SU-DHL-6 (cell line): ENCODE measurements at regions not wholly inside any gene's neighbourhood (a gene's known extent, or its start where the extent isn't known, plus 50 kb on each side); places are given as distances from the start of the nearest gene placed in this dataset.
"Not testable (repeated sequence)": the region's sequence is repeated elsewhere in the genome, so short reads cannot be mapped to it uniquely, and the experiment has no call there.

Experiments used
- H2AFZ ChIP-seq: fragments of 200-600 bp; sonication (generic); 2 replicates; pipeline ENCODE4 v1.6.1; 2014; ENCODE audit warnings: low read depth, mild to moderate bottlenecking, moderate library complexity, mixed read lengths, antibody characterized with exemption, low read length; ENCODE audit not compliant: severe bottlenecking
- H3F3A ChIP-seq: fragments of 200-600 bp; shearing (Covaris generic); 2 replicates; pipeline ENCODE4 v1.6.0; 2016; ENCODE audit warnings: antibody characterized with exemption, mild to moderate bottlenecking; ENCODE audit not compliant: insufficient read depth
- H3K27ac ChIP-seq: fragments of 200-600 bp; sonication (generic); 2 replicates; pipeline ENCODE4 v1.5.1; 2016; ENCODE audit warnings: low read depth, mild to moderate bottlenecking, low read length, moderate library complexity, mixed read lengths
- H3K27me3 ChIP-seq: fragments of 200-600 bp; sonication (generic), shearing (Covaris generic); 2 replicates; pipeline ENCODE4 v1.6.0; 2014; ENCODE audit warnings: mild to moderate bottlenecking, low read length
- H3K36me3 ChIP-seq: fragments of 200-600 bp; sonication (generic); 2 replicates; pipeline ENCODE4 v1.6.1; 2014; ENCODE audit warnings: mild to moderate bottlenecking, low read length, mixed read lengths
- H3K4me2 ChIP-seq: fragments of 300-600, 200-600 bp; shearing (Covaris generic), sonication (generic); 2 replicates; pipeline ENCODE4 v1.6.0; 2014; ENCODE audit warnings: low read length, low read depth, mild to moderate bottlenecking; ENCODE audit not compliant: poor library complexity, severe bottlenecking
- H3K4me3 ChIP-seq: fragments of 200-600 bp; sonication (generic); 2 replicates; pipeline ENCODE4 v1.5.1; 2014; ENCODE audit warnings: antibody characterized with exemption, low read length, mild to moderate bottlenecking, mixed read lengths; ENCODE audit not compliant: insufficient read depth, poor library complexity, severe bottlenecking
- H3K79me2 ChIP-seq: fragments of 200-600 bp; sonication (generic); 2 replicates; pipeline ENCODE4 v1.6.1; 2014; ENCODE audit warnings: mild to moderate bottlenecking, low read length, moderate library complexity; ENCODE audit not compliant: insufficient read depth
- H3K9ac ChIP-seq: fragments of 200-600 bp; sonication (generic); 2 replicates; pipeline ENCODE4 v1.7.0; 2014; ENCODE audit warnings: mild to moderate bottlenecking, low read length
- H3K9me2 ChIP-seq: fragments of 200-600 bp; sonication (generic); replicated peaks from 2 replicates; pipeline ENCODE4 v1.6.1; 2014; ENCODE audit warnings: low read length; ENCODE audit not compliant: insufficient read depth
- H3K9me3 ChIP-seq: fragments of 200-600 bp; sonication (generic); 2 replicates; pipeline ENCODE4 v1.6.1; 2014; ENCODE audit warnings: low read length, mixed read lengths; ENCODE audit not compliant: insufficient read depth
- H4K20me1 ChIP-seq: fragments of 200-600 bp; sonication (generic); 2 replicates; pipeline ENCODE4 v1.6.1; 2014; ENCODE audit warnings: low read depth, mild to moderate bottlenecking, antibody characterized with exemption, low read length, moderate library complexity, mixed read lengths
- CTCF ChIP-seq: fragments of 200-600 bp; sonication (generic); IDR thresholded peaks from one replicate; pipeline ENCODE4 v1.5.1; 2017; ENCODE audit warnings: antibody characterized with exemption, mild to moderate bottlenecking, low read length, moderate library complexity; ENCODE audit not compliant: insufficient read depth, poor library complexity, severe bottlenecking
- EZH2phosphoT487 ChIP-seq: fragments of 200-600 bp; sonication (generic), shearing (Covaris generic); conservative IDR thresholded peaks from 2 replicates; pipeline ENCODE4 v1.6.1; 2018; ENCODE audit warnings: mild to moderate bottlenecking, antibody characterized with exemption, low read length, moderate library complexity, mixed read lengths

- TF ChIP-seq CTCF (no peak), EZH2phosphoT487 (no peak)
- Histone ChIP-seq H3K79me2 (no peaks in the 10 kb centered on the region), H3K4me2 (no peak overlapping the region)
These were observed 455.5 kb downstream of the PLPP3 start for GRCh38 chr1:56123826-56124225.

GRCh38 chr1:56123421-56123820, 455.9 kb downstream of the PLPP3 start:
- Histone ChIP-seq H3K4me2 (no peak overlapping the region), H3K79me2 (no peaks in the 10 kb centered on the region), H3K9me2 (no peaks in the 10 kb centered on the region)

More at GRCh38 chr1:56123826-56124225, 455.5 kb downstream of the PLPP3 start:
- Histone ChIP-seq H3K9ac (no peak overlapping the region), H3K36me3 (no peaks in the 10 kb centered on the region), H3F3A (no peaks in the 10 kb centered on the region), H4K20me1 (no peaks in the 10 kb centered on the region), H3K9me2 (no peaks in the 10 kb centered on the region), H3K27ac (no peak overlapping the region), H3K4me3 (no peak overlapping the region), H3K27me3 (no peaks in the 10 kb centered on the region), H2AFZ (no peak overlapping the region), H3K9me3 (no peaks in the 10 kb centered on the region)

GRCh38 chr1:56120021-56120420, 459.3 kb downstream of the PLPP3 start:
- H3K27me3 ChIP-seq = no peaks in the 10 kb centered on the region
- H3K36me3 ChIP-seq = no peaks in the 10 kb centered on the region
- H3K9ac ChIP-seq = no peak overlapping the region
- no peak overlapping the region for H3K4me3 ChIP-seq
- H3K9me3 ChIP-seq = no peaks in the 10 kb centered on the region
- H3K27ac ChIP-seq = no peak overlapping the region
- no peak overlapping the region for H3K4me2 ChIP-seq
- H3K79me2 ChIP-seq = no peaks in the 10 kb centered on the region
- no peaks in the 10 kb centered on the region for H4K20me1 ChIP-seq
- no peak overlapping the region for H2AFZ ChIP-seq
- no peak for TF ChIP-seq EZH2phosphoT487
- TF ChIP-seq CTCF = no peak
- H3F3A ChIP-seq = no peaks in the 10 kb centered on the region
- H3K9me2 ChIP-seq = no peaks in the 10 kb centered on the region

More at GRCh38 chr1:56123421-56123820, 455.9 kb downstream of the PLPP3 start:
- no peak for TF ChIP-seq EZH2phosphoT487
- no peak for TF ChIP-seq CTCF
- H3K9me3 ChIP-seq = no peaks in the 10 kb centered on the region
- no peaks in the 10 kb centered on the region for H4K20me1 ChIP-seq
- H3K4me3 ChIP-seq = no peak overlapping the region
- no peaks in the 10 kb centered on the region for H3K36me3 ChIP-seq
- no peak overlapping the region for H2AFZ ChIP-seq
- no peak overlapping the region for H3K27ac ChIP-seq
- H3K27me3 ChIP-seq = no peaks in the 10 kb centered on the region
- no peaks in the 10 kb centered on the region for H3F3A ChIP-seq
- H3K9ac ChIP-seq = no peak overlapping the region

- H3K4me2 ChIP-seq, H4K20me1 ChIP-seq, H3K27ac ChIP-seq, H3K4me3 ChIP-seq, H3K9me3 ChIP-seq, H3K36me3 ChIP-seq, H3K27me3 ChIP-seq, H3F3A ChIP-seq, H3K9ac ChIP-seq, H3K79me2 ChIP-seq, H2AFZ ChIP-seq, H3K9me2 ChIP-seq: not testable (repeated sequence)
These were observed 460.7 kb downstream of the PLPP3 start for GRCh38 chr1:56118676-56119075.
